HG03442 (cell line): ENCODE measurements at regions not wholly inside any gene's neighbourhood (a gene's known extent, or its start where the extent isn't known, plus 50 kb on each side); places are given as distances from the start of the nearest gene placed in this dataset.

Source experiments
- ATAC-seq: cut with Tn5 transposase; IDR thresholded peaks from one replicate; pipeline ENCODE4 v1.9.1; 2021; ENCODE audit warnings: mild to moderate bottlenecking, moderate library complexity; ENCODE audit not compliant: unreplicated experiment

GRCh38 chr5:54746777-54747398 is 229.3 kb downstream of the SNX18 start:
- no peak for ATAC-seq

GRCh38 chr5:54746346-54746745 is 228.8 kb downstream of the SNX18 start:
- no peak for ATAC-seq

- ATAC-seq: no peak
These were observed 228.0 kb downstream of the SNX18 start for GRCh38 chr5:54745599-54745998.

GRCh38 chr5:54743997-54744788 is 226.6 kb downstream of the SNX18 start:
- peak; percentile 81 for ATAC-seq

- ATAC-seq: no peak
These were observed 226.0 kb downstream of the SNX18 start for GRCh38 chr5:54743581-54743980.

- no peak for ATAC-seq
These were observed 224.9 kb downstream of the SNX18 start for GRCh38 chr5:54742417-54742891.

- ATAC-seq: no peak
These were observed 224.2 kb downstream of the SNX18 start for GRCh38 chr5:54741711-54742110.

GRCh38 chr5:54740141-54740540 is 222.6 kb downstream of the SNX18 start:
- no peak for ATAC-seq

- ATAC-seq: no peak
These were observed 221.8 kb downstream of the SNX18 start for GRCh38 chr5:54739371-54739770.

GRCh38 chr5:54738973-54739367 is 221.4 kb downstream of the SNX18 start:
- no peak for ATAC-seq

GRCh38 chr5:54738118-54738972 is 220.8 kb downstream of the SNX18 start:
- ATAC-seq: no peak

GRCh38 chr5:54736003-54736797 is 218.6 kb downstream of the SNX18 start:
- no peak for ATAC-seq

GRCh38 chr5:54733101-54733500 is 215.5 kb downstream of the SNX18 start:
- ATAC-seq: no peak

- ATAC-seq: no peak
These were observed 214.5 kb downstream of the SNX18 start for GRCh38 chr5:54732108-54732507.

GRCh38 chr5:54728588-54728915 is 211.0 kb downstream of the SNX18 start:
- ATAC-seq: no peak

GRCh38 chr5:54727874-54728587 is 210.5 kb downstream of the SNX18 start:
- ATAC-seq: no peak

GRCh38 chr5:54725391-54726280 is 208.1 kb downstream of the SNX18 start:
- no peak for ATAC-seq

- ATAC-seq: no peak
These were observed 205.4 kb downstream of the SNX18 start for GRCh38 chr5:54722846-54723433.
